ENCODE measurements at regions not wholly inside any gene's neighbourhood (a gene's known extent, or its start where the extent isn't known, plus 50 kb on each side); places are given as distances from the start of the nearest gene placed in this dataset.
"Not testable (repeated sequence)": the region's sequence is repeated elsewhere in the genome, so short reads cannot be mapped to it uniquely, and the experiment has no call there.

- not testable (repeated sequence) for ATAC-seq
Measured at GRCh38 chrY:17511984-17512383, 368.0 kb downstream of the CDY2B start.

- not testable (repeated sequence) for ATAC-seq
Measured at GRCh38 chrY:17511476-17511875, 368.5 kb downstream of the CDY2B start.

- not testable (repeated sequence) for ATAC-seq
Measured at GRCh38 chrY:17505834-17506233, 374.2 kb downstream of the CDY2B start.

GRCh38 chrY:17484763-17485162 lies 395.3 kb downstream of the CDY2B start:
- not testable (repeated sequence) for ATAC-seq

- ATAC-seq: peak; percentile 33 to 38
Measured at GRCh38 chrY:17484157-17484556, 395.9 kb downstream of the CDY2B start.

- peak; percentile 27 to 44 for ATAC-seq
Measured at GRCh38 chrY:17481389-17482022, 398.5 kb downstream of the CDY2B start.

- not testable (repeated sequence) for ATAC-seq
Measured at GRCh38 chrY:17472068-17472467, 408.0 kb downstream of the CDY2B start.

GRCh38 chrY:17459753-17460152 lies 420.3 kb downstream of the CDY2B start:
- not testable (repeated sequence) for ATAC-seq

- ATAC-seq: no peak
Measured at GRCh38 chrY:17430570-17431166, 449.4 kb downstream of the CDY2B start.

GRCh38 chrY:17398336-17399072 lies 481.5 kb downstream of the CDY2B start:
- ATAC-seq: no peak

GRCh38 chrY:17397659-17398058 lies 482.4 kb downstream of the CDY2B start:
- no peak for ATAC-seq

GRCh38 chrY:17381431-17382070 lies 498.5 kb downstream of the CDY2B start:
- ATAC-seq: no peak

- no peak for ATAC-seq
Measured at GRCh38 chrY:17378326-17378725, 501.7 kb downstream of the CDY2B start.

- no peak for ATAC-seq
Measured at GRCh38 chrY:17368413-17368812, 511.6 kb downstream of the CDY2B start.

GRCh38 chrY:17366400-17366799 lies 513.6 kb downstream of the CDY2B start:
- no peak for ATAC-seq

- ATAC-seq: no peak
Measured at GRCh38 chrY:17339028-17339427, 541.0 kb downstream of the CDY2B start.

GRCh38 chrY:17330733-17331132 lies 549.3 kb downstream of the CDY2B start:
- no peak for ATAC-seq

- no peak for ATAC-seq
Measured at GRCh38 chrY:17319916-17320315, 560.1 kb downstream of the CDY2B start.

- no peak for ATAC-seq
Measured at GRCh38 chrY:17318631-17319030, 561.4 kb downstream of the CDY2B start.

- ATAC-seq: no peak
Measured at GRCh38 chrY:17277056-17277455, 603.0 kb downstream of the CDY2B start.

- ATAC-seq: no peak
Measured at GRCh38 chrY:17259497-17259896, 620.5 kb downstream of the CDY2B start.

GRCh38 chrY:17238406-17238805 lies 641.6 kb downstream of the CDY2B start:
- ATAC-seq: no peak

- no peak for ATAC-seq
Measured at GRCh38 chrY:17235769-17236168, 644.3 kb downstream of the CDY2B start.
